Natural killer cell (primary cell): ENCODE measurements at regions not wholly inside any gene's neighbourhood (a gene's known extent, or its start where the extent isn't known, plus 50 kb on each side); places are given as distances from the start of the nearest gene placed in this dataset.

ENCODE experiments used
- ATAC-seq, 3 donors: fragments of 150-1000 bp in 2 of 3; fragments of 200-7000 bp in 1 of 3; cut with Tn5 transposase; 1 replicate in 1 of 3; 2 replicates in 2 of 3; pipeline ENCODE4 v1.10.0; 2021; ENCODE audit warnings: mild to moderate bottlenecking in 2 of 3, moderate library complexity in 2 of 3
- DNase-seq, 2 donors: peaks; one replicate each; pipeline versions ENCODE4 v3.0.0 to v3.0.0-alpha.2; 2013 to 2021; ENCODE audit warnings: mixed read lengths in 1 of 2
- H3K27ac ChIP-seq: one replicate; pipeline ENCODE4 v1.5.1; 2013; ENCODE audit warnings: mild to moderate bottlenecking, low read length
- H3K27me3 ChIP-seq: one replicate; pipeline ENCODE4 v1.6.1; 2013; ENCODE audit warnings: low read length; ENCODE audit not compliant: control insufficient read depth, insufficient read depth
- H3K36me3 ChIP-seq: one replicate; pipeline ENCODE4 v1.6.1; 2013; ENCODE audit warnings: low read length; ENCODE audit not compliant: control insufficient read depth, insufficient read depth
- H3K4me1 ChIP-seq: one replicate; pipeline ENCODE4 v1.6.1; 2013; ENCODE audit warnings: low read length; ENCODE audit not compliant: control insufficient read depth, insufficient read depth
- H3K4me3 ChIP-seq: one replicate; pipeline ENCODE4 v1.5.1; 2013; ENCODE audit warnings: low read length
- H3K9me3 ChIP-seq: one replicate; pipeline ENCODE4 v1.6.1; 2013; ENCODE audit warnings: low read length; ENCODE audit not compliant: control insufficient read depth, insufficient read depth
- H3K27ac Mint-ChIP-seq, 2 donors: one replicate each; pipeline ENCODE4 v1.8.0; 2022; ENCODE audit warnings: mild to moderate bottlenecking in 2 of 2, mixed read lengths in 2 of 2, moderate library complexity in 1 of 2
- H3K27me3 Mint-ChIP-seq, 2 donors: one replicate each; pipeline ENCODE4 v1.8.0; 2022; ENCODE audit warnings: low read depth in 2 of 2, mixed read lengths in 2 of 2
- H3K36me3 Mint-ChIP-seq: one replicate; pipeline ENCODE4 v1.8.0; 2022; ENCODE audit warnings: mixed read lengths
- H3K4me1 Mint-ChIP-seq, 2 donors: one replicate each; pipeline ENCODE4 v1.8.0; 2022; ENCODE audit warnings: mixed read lengths in 2 of 2
- H3K4me3 Mint-ChIP-seq: one replicate; pipeline ENCODE4 v1.8.0; 2022; ENCODE audit warnings: mild to moderate bottlenecking, moderate library complexity, mixed read lengths
- H3K9me3 Mint-ChIP-seq, 2 donors: one replicate each; pipeline ENCODE4 v1.8.0; 2022; ENCODE audit warnings: mixed read lengths in 2 of 2
- WGBS: methylation state at CpG from one replicate; pipeline ENCODE4 v1.1.7; 2013; ENCODE audit warnings: missing lambda C conversion rate; ENCODE audit not compliant: insufficient coverage; 5-methylcytosine and 5-hydroxymethylcytosine counted together
- intact Hi-C: fragments of 100-400 bp; cut with micrococcal nuclease; formaldehyde crosslinking; loops from one replicate; pipeline ENCODE4 v1.14.2; 2022
- TF ChIP-seq, protein P1 (sequence below): fragments of 200-600 bp; IDR thresholded peaks from one replicate; pipeline ENCODE4 v1.8.0; 2022; ENCODE audit warnings: antibody characterized with exemption

- intact Hi-C loops = no loop called here
- Mint-ChIP-seq H3K27ac (no peak overlapping the region), H3K4me3 (no peak overlapping the region), H3K36me3 (no peaks in the 10 kb centered on the region), H3K4me1 (no peaks in the 10 kb centered on the region), H3K9me3 (peaks cover 4 to 6% of the 10 kb centered on the region in 2 donors), H3K27me3 (no peaks in the 10 kb centered on the region)
- H3K4me1 ChIP-seq = no peaks in the 10 kb centered on the region
- WGBS = 95% methylated on average over 3 of the region's 3 CpGs
- no peaks in the 10 kb centered on the region for H3K9me3 ChIP-seq
- ATAC-seq (no peak), DNase-seq (no peak)
- no peak overlapping the region for H3K27ac ChIP-seq
- no peak overlapping the region for H3K4me3 ChIP-seq
- no peaks in the 10 kb centered on the region for H3K27me3 ChIP-seq
- TF ChIP-seq, protein P1, sequence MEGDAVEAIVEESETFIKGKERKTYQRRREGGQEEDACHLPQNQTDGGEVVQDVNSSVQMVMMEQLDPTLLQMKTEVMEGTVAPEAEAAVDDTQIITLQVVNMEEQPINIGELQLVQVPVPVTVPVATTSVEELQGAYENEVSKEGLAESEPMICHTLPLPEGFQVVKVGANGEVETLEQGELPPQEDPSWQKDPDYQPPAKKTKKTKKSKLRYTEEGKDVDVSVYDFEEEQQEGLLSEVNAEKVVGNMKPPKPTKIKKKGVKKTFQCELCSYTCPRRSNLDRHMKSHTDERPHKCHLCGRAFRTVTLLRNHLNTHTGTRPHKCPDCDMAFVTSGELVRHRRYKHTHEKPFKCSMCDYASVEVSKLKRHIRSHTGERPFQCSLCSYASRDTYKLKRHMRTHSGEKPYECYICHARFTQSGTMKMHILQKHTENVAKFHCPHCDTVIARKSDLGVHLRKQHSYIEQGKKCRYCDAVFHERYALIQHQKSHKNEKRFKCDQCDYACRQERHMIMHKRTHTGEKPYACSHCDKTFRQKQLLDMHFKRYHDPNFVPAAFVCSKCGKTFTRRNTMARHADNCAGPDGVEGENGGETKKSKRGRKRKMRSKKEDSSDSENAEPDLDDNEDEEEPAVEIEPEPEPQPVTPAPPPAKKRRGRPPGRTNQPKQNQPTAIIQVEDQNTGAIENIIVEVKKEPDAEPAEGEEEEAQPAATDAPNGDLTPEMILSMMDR = no peak
- no peaks in the 10 kb centered on the region for H3K36me3 ChIP-seq
These were observed 130.4 kb downstream of the C11orf87 start for GRCh38 chr11:109552376-109552775.

- no peaks in the 10 kb centered on the region for H3K4me1 Mint-ChIP-seq
- no peaks in the 10 kb centered on the region for H3K36me3 Mint-ChIP-seq
- TF ChIP-seq, protein P1 = no peak
- no peak overlapping the region for H3K4me3 Mint-ChIP-seq
- H3K27ac Mint-ChIP-seq = no peak overlapping the region
- intact Hi-C loops = no loop called here
- H3K27me3 ChIP-seq = no peaks in the 10 kb centered on the region
- H3K9me3 ChIP-seq = no peaks in the 10 kb centered on the region
- H3K36me3 ChIP-seq = no peaks in the 10 kb centered on the region
- no peak overlapping the region for H3K27ac ChIP-seq
- no peaks in the 10 kb centered on the region for H3K4me1 ChIP-seq
- ATAC-seq (no peak), DNase-seq (no peak)
- no peak overlapping the region for H3K4me3 ChIP-seq
- WGBS = 84% methylated on average over 1 of the region's 1 CpG
- peaks cover 6 to 7% of the 10 kb centered on the region in 2 donors for H3K9me3 Mint-ChIP-seq
- no peaks in the 10 kb centered on the region for H3K27me3 Mint-ChIP-seq
These were observed 131.3 kb downstream of the C11orf87 start for GRCh38 chr11:109553284-109553683.

DNA sequence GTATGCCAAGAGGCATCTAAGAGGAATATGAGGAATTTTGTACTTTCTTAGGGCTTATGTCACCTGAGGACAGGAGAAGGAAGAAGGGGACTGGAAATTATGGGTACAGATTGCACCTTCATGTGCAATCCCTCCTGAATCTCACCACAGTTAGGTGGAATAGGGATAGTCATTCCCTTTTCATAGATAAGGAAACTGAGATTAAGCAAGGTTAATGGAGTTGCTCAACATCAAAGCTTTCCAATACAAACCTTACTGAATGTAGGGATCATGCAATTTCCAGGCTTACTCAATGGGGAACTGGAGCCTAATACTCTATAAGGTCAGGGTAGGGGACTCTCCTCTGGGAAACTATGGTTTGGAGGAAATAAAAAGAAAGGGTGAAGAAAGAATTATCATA, 133.0 kb downstream of the C11orf87 start:
- Histone ChIP-seq H3K4me3 (no peak overlapping the region), H3K27me3 (no peaks in the 10 kb centered on the region), H3K27ac (no peak overlapping the region), H3K36me3 (no peaks in the 10 kb centered on the region), H3K9me3 (no peaks in the 10 kb centered on the region), H3K4me1 (no peaks in the 10 kb centered on the region)
- H3K9me3 Mint-ChIP-seq = peaks cover 0 to 8% of the 10 kb centered on the region in 2 donors
- no peaks in the 10 kb centered on the region for H3K4me1 Mint-ChIP-seq
- TF ChIP-seq, protein P1 = no peak
- no peaks in the 10 kb centered on the region for H3K36me3 Mint-ChIP-seq
- no peak overlapping the region for H3K27ac Mint-ChIP-seq
- intact Hi-C loops = no loop called here
- no peak overlapping the region for H3K4me3 Mint-ChIP-seq
- H3K27me3 Mint-ChIP-seq = no peaks in the 10 kb centered on the region
- ATAC-seq = no peak
- no peak for DNase-seq

- H3K27ac Mint-ChIP-seq = no peak overlapping the region
- intact Hi-C loops = no loop called here
- H3K9me3 ChIP-seq = peaks cover 18% of the 10 kb centered on the region
- no peak overlapping the region for H3K4me3 Mint-ChIP-seq
- H3K27ac ChIP-seq = no peak overlapping the region
- TF ChIP-seq, protein P1 = no peak
- ATAC-seq (no peak), DNase-seq (no peak)
- H3K27me3 ChIP-seq = no peaks in the 10 kb centered on the region
- peaks cover 4 to 13% of the 10 kb centered on the region in 2 donors for H3K9me3 Mint-ChIP-seq
- H3K27me3 Mint-ChIP-seq = no peaks in the 10 kb centered on the region
- H3K4me1 ChIP-seq = no peaks in the 10 kb centered on the region
- H3K36me3 ChIP-seq = no peaks in the 10 kb centered on the region
- H3K36me3 Mint-ChIP-seq = peaks cover 9% of the 10 kb centered on the region
- WGBS = 80% methylated on average over 1 of the region's 1 CpG
- no peaks in the 10 kb centered on the region for H3K4me1 Mint-ChIP-seq
- H3K4me3 ChIP-seq = no peak overlapping the region
These were observed 142.3 kb downstream of the C11orf87 start for GRCh38 chr11:109564241-109564640.
